Kidney glomerular epithelial cell (primary cell): ENCODE measurements at regions not wholly inside any gene's neighbourhood (a gene's known extent, or its start where the extent isn't known, plus 50 kb on each side); places are given as distances from the start of the nearest gene placed in this dataset.
"Not testable (repeated sequence)": the region's sequence is repeated elsewhere in the genome, so short reads cannot be mapped to it uniquely, and the experiment has no call there.

ENCODE experiments used
- DNase-seq: peaks from one replicate; lab custom pipeline; 2025; lab: John Stamatoyannopoulos, UW

- DNase-seq, result no peak
Measured at GRCh38 chr12:102344691-102345090, 135.7 kb downstream of the IGF1 start.

- DNase-seq, result no peak
Measured at GRCh38 chr12:102343361-102344121, 136.8 kb downstream of the IGF1 start.

GRCh38 chr12:102342281-102343006 is 137.9 kb downstream of the IGF1 start:
- DNase-seq, result no peak

DNA sequence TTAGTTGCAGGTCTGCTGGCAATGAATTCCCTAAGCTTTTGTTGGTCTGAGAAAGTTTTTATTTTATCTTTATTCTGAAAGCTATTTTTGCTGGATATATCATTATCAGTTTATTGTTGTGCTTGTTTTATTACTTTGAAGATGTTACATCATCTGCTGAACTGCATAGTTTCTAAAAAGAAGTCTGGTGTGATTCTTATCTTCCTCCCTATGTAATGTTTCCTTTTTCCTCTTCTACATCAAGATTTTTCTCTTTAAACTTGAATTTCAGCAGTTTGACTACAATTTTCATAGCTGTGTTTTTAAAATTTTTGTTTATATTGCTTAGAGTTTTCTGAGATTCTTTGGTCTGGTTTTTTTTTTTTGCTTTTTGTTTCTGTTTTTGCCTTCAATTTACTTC is 137.1 kb upstream of the PMCH start:
- no peak for DNase-seq

- no peak for DNase-seq
Measured at GRCh38 chr12:102331419-102331818, 133.8 kb upstream of the PMCH start.

- no peak for DNase-seq
Measured at GRCh38 chr12:102329883-102330282, 132.2 kb upstream of the PMCH start.

- DNase-seq, result no peak
Measured at GRCh38 chr12:102326982-102327381, 129.3 kb upstream of the PMCH start.

- not testable (repeated sequence) for DNase-seq
Measured at GRCh38 chr12:102325108-102325507, 127.5 kb upstream of the PMCH start.

DNA sequence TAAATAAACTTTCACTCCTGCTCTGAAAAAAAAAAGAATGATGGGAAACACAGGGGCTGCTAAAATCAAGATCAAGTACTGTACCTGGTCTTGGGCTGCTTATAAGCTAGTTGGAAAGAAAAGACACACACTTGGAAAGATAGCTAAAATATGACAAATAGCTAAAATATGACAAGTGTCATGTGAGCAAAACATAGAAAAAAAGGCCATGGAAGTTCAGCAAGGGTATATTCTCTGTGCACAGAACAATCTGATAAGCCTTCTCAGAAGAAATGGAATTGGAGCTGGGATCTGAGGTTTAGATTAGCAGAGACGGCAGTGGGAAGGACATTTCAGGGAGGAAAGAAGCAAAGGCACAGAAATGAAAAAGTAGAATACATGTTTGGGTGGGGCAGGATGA is 126.2 kb upstream of the PMCH start:
- no peak for DNase-seq

GRCh38 chr12:102322254-102322653 is 124.6 kb upstream of the PMCH start:
- no peak for DNase-seq

DNA sequence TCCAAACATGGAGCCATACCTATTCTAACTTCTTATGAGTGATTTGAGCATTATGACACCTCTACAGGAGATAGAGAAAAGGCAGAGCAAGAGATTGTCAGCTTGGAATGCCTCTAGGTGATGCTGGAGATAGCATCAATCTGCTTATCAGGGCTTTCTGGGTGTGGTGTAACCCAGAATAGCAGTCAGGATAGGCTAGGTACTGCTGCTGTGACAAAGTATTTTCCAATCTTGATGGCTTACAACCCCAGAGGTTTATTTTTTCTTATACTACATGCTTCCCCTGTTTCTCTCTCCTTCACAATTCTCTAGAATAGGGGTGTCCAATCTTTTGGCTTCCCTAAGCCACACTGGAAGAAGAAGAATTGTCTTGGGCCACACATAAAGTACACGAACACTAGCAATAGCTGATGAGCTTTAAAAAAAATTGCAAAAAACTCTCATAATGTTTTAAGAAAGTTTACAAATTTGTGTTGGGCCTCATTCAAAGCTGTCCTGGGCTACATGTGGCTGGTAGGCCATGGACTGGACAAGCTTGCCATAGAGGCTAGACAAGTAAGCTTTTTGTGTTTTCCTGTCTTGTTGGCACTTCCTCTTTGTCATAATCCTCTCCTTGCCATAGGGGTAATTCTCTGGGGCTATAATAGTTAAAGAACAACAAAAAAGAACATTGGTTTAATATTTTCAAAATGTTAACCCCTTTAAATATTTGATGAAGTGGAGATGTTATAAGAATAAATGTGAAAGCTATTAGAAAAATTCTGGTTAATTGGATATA is 123.9 kb upstream of the PMCH start:
- DNase-seq, result no peak

GRCh38 chr12:102317155-102317554 is 119.5 kb upstream of the PMCH start:
- DNase-seq, result no peak

DNA sequence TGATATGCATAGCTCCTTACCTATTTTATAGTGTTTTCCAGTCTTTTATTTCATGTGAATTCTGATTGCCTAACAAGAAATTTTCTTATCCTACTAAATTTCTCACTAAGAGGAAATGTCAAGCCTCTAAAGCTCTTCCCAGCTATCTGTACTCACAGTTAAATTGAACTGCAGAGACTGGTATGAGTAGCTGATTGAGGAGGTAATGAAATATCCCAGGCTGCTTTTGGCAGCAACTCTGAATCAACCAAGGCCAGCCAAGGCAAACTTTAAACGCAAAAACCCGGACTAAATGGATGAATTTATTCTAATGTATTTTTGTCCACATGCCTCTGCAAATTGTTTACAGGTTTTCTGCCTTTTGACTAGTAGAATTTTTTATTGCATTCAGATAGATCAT is 119.1 kb upstream of the PMCH start:
- DNase-seq, result no peak

GRCh38 chr12:102314821-102315220 is 117.2 kb upstream of the PMCH start:
- no peak for DNase-seq

GRCh38 chr12:102313116-102313971 is 115.7 kb upstream of the PMCH start:
- not testable (repeated sequence) for DNase-seq

- no peak for DNase-seq
Measured at GRCh38 chr12:102305486-102305885, 107.9 kb upstream of the PMCH start.

DNA sequence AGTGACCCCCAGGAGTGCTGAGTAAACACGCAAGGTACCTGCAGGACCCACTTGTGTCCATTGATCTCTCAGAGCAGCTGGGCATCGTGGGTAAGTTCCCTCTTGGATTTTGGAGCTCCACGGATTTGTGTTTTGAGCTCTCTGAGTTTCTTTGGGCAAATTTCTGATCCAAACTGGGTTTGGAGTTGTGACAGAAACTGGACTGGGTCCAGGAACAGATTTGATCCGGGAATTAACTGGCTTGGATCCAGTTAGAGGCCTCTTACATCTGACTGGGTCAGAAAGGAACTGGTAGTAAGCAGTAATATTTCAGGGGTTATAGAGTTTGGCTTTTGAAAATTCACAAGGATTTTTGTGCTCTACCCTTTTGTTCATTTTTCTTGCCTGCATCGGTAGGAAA is 107.0 kb upstream of the PMCH start:
- not testable (repeated sequence) for DNase-seq

DNA sequence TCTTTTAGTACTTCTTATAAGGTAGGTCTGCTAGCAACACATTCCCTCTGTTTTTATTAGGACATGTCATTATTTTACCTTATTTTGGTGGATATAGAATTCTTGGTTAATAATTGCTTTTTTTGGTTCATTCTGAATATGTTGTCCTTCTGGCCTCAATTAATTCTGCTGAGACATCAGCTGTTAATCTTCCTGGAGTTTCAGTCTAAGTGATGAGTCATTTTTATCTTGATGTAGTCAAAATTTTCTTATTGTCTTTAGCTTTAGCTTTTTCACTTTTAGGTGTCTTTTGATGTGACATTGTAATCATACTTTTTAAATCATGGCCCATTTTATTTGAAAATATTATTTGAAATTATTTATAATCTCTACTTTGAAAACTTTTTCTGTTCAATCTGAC is 104.9 kb upstream of the PMCH start:
- no peak for DNase-seq

GRCh38 chr12:102301547-102301946 is 103.9 kb upstream of the PMCH start:
- DNase-seq, result no peak

- DNase-seq, result peak; percentile 20
Measured at GRCh38 chr12:102300824-102301461, 103.3 kb upstream of the PMCH start.

GRCh38 chr12:102299731-102300130 is 102.1 kb upstream of the PMCH start:
- DNase-seq, result no peak
